GM18868 (cell line): ENCODE measurements at regions not wholly inside any gene's neighbourhood (a gene's known extent, or its start where the extent isn't known, plus 50 kb on each side); places are given as distances from the start of the nearest gene placed in this dataset.
"Not testable (repeated sequence)": the region's sequence is repeated elsewhere in the genome, so short reads cannot be mapped to it uniquely, and the experiment has no call there.

Experiments
- ATAC-seq: cut with Tn5 transposase; IDR thresholded peaks from one replicate; pipeline ENCODE4 v1.9.1; 2021; ENCODE audit warnings: mild to moderate bottlenecking, moderate library complexity; ENCODE audit not compliant: unreplicated experiment

DNA sequence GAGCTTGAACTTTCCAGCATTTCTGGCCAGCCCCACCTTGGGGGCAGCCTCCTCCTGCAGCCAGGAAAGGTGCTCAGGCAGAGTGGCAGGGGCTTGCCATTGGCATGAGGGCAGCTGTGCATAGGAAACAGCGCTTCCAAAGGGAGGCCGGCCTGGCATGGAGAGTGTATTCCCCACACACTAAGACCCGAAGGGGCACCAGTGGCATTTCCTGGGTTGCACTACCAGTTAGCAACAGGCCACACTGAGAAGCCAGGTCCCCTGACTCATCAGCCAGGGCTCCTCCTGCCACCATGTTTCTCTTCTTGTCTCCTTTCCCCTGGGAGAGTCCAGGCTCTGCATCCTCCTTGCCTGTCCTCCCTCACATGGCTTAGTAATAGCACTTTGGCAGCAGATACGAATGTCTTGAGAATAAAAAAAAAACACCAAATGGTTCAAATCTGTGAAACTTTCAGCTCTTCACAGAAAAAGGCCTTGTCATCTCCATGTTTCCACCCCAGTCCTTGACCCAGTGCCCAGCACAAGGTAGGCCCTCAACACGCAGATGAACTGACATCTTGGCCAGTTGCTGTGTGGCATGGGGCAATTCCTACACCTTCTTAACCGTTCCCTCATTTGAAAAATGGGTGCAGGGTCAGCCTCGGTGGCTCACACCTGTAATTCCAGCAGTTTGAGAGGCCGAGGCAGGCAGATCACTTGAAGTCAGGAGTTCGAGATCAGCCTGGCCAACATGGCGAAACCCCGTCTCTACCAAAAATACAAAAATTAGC is 180.4 kb downstream of the SMAD6 start:
- ATAC-seq, result no peak

DNA sequence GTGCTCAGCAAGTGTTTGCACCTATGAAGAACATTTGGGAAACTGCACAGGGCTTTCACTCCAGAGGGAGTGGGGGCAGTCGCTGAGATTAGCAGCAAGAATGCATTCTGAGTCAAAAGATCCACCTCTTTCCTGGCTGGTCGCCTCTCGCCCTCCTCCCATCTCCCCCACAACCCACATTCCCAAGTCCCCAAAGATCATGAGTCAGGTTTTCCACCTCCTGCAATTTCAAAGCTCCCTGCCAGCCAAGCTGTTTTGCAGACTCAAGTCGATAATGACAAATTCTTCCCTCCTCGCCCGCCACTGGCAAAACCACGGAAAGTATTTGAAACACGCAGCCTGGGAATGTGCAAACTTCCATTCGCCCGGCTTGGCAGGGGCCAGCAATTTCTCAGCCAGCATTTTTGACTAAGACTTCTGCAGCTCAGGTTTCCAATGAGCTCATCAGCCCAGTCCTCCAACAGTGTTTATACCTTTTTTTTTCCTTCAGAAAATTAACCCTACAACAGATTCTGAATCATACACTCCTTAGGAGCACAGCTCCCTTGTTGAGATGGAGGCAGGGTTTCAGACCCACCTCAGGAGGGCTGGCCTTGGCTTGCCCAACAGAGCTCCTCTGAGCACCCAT is 181.4 kb downstream of the SMAD6 start:
- ATAC-seq, result no peak

DNA sequence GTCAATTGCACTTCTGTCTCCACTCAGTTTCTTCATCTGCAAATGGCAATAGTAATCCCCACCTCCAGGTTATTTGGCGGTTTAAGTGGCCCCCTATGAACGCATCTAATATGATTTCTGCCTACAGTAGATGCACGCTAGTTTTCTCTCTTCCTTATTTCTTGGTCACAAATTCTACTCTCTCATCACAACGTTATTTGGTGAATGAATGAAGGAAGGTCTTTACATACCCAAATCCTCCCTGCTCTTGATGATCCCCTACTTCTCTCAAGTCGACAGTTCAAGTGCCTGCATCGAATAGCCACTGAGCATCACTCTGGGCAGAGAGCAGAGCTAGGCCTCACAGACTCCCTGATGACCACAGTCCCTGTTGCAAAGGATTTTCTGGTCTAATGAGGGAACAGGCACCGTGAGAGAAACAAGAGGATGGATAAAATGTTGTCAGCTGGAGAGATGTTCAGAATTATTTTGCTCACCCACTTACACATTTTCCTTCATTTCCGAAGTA is 181.2 kb upstream of the SMAD3 start:
- ATAC-seq, result no peak

DNA sequence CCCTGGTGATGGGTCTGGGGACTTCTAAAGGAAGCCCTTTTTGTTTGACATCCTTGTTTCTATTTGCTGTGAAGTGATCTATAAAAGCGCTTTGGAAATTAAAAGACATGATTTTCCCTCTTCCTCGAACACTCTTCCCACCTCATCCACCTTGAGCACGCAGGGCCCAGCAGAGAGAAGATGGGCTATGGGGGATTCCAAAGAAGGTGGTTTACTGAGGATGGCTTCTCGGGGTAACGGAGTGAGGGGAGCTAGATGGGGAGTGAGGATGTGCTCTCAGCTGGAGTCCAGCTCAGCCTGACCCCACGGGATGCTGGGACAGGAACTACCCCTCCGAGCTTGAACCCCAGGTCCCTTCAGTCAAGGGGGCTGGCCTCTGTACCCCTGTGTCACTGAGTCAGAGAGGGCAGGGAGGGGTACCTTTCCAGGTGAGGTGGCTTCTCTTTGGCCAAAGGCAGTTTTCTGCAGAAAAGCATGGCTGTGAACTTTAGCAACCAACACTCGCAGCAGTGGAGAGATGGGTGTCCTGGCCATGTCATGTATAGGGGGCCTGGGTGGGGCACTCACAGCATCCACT is 180.7 kb upstream of the SMAD3 start:
- no peak for ATAC-seq

DNA sequence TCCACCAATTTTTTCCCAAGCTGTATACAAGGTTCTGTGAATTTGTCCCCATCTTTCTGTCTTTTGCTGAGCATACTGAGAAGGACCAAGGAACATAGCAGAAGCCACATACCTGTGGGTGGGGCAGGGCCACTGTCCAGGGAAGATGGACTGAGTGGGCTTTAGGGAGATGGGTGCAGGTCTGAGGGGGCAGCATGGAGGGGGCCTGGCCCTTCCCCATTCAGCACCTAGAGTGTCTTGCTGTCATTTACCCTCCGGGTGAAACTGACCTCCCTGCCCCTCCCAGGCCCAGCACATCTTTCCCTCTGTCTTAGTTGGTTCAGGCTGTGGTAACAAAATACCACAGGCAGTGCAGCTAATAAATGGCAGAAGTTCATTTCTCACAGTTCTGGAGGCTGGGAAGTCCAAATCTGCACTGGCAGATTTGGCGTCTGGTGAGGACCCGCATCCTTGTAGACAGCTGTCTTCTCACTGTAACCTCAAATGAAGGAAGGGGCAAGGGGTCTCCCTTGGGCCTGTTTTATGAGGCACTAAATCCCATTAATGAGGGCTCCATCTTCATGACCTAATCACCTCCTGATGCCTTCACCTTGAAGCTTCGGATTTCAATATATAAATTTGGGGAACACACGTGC is 180.0 kb upstream of the SMAD3 start:
- no peak for ATAC-seq

DNA sequence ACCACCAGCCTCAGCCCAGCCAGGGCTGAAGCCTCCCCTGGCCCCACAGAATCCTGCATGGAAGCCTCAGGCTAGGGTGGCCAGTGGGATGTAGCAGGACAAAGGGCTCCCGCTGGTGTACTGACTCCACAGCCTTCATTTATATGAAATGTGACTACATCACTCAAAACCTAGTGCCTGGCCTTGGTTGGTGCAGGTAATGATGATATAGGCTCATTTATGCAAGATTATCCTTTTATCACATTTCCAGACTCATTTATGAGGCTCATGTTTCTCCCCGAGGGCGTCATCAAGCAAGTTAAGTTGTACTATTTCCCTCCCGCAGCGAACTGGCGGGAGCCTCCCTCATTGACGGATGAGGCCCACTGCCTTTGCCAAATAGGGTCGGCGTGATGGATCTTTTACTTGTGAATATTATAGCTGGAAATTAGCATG is 179.1 kb upstream of the SMAD3 start:
- no peak for ATAC-seq

DNA sequence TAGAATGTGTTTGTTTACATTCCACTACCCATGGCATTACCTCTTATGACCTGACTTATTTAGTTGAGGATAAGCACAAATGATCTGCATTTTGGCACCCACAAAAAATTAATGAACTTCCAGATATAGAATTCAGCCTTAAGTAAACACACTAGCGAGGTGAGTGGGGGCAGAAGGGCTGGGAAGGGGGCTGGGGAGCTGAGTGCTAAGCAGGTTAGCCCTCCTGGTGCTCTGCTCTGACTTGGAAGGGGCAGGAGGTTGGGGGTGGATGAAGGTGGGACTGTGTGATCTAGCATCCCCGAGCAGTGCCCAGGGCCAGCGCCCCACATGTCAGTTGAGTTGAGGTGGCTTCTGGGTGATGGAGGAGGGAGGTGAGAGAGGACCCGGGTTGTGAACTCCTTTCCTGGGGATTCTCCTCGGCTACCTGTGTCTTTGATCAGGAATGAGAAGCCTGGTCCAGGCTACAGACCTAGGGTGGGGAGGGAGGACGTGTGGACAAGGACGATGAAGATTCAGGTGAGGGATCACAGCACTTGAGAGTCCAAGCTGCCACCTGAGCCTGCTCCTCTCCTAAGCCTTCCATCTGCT is 178.6 kb upstream of the SMAD3 start:
- ATAC-seq, result no peak

DNA sequence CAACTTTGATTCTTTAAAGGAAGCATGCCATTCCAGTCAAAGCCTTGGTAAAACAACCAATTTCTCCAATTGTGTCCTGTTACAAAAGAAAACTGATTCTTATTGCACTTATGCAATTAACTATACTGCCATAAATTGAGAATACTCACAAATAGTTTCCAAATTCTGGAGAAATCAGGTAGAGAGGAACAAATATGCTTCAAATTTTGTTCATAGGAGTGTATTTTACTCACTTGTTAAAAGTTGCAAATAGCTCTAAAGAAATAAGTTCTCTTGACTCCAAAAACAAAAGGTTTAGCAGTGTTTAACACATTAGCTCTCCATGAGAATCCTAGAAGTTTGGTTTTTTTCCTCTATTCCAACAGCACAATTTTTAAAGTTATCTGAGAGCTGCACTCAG is 176.1 kb upstream of the SMAD3 start:
- not testable (repeated sequence) for ATAC-seq

DNA sequence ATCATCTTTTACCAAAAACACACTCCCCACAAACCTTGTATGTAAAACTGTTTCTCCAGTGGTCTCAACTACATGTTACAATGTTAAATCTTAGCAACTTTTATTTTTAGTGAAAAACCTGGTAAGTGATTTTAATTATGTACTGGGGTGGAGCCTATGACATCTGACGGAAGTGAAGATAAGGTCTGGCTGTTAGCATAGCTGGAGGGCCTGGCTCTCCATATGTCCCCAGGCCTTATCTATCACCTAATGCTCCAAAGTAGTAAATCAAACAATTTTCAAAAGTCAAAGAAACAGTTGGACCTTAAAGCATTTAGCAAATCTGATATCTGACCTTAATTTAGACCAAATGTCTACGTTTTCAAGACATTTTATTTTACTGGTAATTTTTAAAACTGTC is 173.6 kb upstream of the SMAD3 start:
- no peak for ATAC-seq

DNA sequence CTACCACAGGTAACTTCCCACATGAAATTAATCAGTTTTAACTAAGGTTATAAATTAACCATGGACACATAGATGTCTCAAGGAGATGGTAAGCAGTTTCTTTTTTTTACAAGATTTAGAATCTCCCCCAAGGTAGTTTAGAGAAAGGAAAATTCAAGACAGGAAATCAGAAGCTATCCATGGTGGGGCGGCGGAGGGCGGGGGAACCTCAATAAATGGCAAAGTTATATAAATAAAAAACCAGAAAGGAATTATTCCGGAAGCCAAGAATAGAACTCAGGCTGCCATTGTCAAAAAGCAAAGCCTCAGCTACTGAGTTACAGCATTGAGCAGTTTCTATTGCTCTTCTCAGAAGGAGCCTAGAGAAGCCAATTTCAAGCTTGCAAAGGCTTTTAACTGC is 172.1 kb upstream of the SMAD3 start:
- no peak for ATAC-seq

DNA sequence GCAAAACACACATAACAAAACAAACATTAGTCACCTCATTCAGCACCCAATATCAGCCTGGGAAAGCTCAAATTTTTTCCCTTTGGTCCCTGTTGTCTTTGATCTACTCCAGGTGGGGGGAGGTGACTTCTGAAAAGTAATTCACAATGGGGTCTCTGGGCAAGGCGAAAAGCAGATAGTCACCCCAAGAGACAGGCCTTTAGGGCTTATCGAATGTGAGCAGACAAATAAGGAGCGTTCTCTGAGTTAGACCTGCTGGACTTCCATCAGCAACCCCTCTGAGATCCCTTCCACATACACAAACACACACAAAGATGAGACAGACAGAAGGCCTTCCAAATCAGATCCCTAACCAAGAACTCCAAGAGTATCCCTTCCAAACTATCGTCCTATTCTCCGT is 171.0 kb upstream of the SMAD3 start:
- ATAC-seq, result no peak

DNA sequence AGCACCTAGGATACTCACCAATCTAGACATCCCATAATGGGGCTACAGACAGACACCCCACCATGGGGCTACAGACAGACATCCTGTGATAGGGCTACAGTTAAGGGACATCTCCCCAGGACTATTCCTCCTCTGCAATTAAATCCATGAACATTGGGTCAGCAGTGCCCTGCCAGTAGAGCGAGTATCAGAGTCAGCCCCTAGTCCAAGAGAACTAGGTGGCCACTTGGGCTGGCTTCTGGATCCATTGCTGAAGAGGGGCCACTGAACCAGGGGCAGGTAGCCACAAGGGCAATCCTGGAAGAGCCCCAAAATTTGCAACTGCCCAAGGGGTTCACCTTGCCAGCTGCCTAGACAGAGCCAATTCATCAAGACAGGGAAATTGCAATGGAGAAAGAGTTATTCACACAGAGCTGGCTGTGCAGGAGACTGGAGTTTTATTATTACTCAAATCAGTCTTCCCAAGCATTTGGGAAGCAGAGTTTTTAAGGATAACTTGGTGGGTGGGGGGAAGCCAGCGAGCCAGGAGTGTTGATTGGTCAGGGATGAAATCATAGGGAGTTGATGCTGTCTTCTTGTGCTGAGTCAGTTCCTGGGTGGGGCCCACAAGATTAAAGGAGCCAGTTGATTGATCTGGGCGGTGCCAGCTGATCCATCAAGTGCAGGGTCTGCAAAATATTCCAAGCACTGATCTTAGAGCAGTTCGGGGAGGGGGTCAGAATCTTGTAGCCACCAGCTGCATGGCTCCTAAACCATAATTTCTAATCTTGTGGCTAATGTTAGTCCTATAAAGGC is 170.2 kb upstream of the SMAD3 start:
- ATAC-seq, result no peak

DNA sequence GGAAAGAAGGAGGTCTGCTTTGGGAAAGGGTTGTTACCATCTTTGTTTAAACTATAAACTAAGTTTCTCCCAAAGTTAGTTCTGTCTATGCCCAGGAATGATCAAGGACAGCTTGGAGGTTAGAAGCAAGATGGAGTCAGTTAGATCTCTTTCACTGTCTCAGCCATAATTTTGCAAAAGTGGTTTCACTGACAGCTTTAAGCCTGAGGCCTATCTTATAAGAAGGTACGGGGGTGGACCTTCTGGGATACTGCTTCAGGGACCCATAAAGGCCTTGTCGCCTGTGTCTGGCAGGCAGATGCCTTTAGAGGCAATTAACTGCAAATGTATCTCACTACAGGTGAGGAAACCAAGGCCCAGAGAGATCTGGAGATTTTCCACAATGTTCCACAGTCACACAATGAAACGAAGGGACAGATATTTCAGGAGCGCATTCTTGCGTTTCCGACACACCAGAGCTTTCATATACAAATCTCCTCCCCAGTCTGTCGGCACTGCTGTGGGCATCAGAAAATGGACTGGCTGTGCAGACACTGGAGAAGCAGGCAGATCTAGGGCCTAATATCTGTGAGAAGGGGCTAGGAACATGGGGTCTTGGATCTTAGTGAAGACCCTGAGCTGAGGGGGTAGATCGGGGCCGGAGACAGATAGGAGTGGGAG is 169.5 kb upstream of the SMAD3 start:
- no peak for ATAC-seq

DNA sequence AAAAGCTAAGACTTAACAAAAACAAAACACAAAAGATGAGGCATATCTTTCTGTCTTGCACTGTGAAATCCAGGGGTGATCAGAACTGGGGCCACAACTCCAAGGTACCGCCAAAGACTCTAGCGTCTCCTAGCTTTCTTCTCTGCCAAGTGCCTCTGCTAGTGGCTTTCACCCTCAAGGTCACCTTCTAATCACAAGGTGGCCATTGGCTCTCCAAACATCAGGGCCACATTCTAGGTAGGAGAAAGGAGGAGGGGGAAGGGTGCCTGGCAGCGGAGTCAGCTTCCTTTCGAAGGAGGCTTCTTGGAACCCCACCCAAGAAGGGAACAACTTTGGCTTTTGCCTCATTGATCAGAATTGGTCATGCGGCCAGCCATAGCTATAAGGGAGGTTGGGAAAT is 168.8 kb upstream of the SMAD3 start:
- no peak for ATAC-seq

DNA sequence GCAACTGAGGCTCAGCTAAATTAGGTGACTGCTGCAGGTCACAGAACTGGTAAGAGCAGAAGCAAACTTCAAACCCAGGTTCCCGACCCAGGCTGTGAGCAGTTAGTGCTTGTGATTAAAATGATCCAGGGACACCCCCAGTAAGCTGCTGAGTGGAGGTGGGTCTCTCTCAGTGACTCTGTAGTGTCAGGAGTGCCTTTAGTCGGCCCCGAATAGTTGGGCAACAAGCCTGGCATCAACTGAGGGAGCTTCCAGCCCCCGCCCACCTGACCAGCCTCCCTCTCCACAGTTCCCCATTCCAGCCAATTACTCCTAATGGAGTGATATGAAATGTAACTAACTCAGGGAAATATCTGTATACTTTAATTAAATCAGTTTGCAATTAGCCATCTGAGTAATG is 168.0 kb upstream of the SMAD3 start:
- ATAC-seq, result no peak

DNA sequence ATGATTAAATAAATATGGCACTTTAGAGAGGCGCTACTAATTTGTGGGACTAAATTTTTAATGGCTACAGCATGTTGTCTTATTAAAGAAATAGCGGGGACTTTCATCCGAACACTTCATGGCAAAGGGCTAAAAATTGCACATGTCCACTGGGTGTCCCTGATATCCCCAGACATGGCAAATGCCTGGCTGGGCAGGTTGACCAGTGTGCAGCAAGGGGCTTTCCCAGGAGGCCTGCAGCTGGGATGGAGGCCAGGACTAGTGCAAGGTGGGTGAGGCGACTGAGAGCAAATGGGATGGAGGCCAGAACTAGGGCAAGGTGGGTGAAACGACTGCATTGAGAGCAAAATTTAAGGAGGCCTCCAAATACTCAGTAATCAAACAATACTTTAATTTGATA is 167.4 kb upstream of the SMAD3 start:
- ATAC-seq, result no peak

DNA sequence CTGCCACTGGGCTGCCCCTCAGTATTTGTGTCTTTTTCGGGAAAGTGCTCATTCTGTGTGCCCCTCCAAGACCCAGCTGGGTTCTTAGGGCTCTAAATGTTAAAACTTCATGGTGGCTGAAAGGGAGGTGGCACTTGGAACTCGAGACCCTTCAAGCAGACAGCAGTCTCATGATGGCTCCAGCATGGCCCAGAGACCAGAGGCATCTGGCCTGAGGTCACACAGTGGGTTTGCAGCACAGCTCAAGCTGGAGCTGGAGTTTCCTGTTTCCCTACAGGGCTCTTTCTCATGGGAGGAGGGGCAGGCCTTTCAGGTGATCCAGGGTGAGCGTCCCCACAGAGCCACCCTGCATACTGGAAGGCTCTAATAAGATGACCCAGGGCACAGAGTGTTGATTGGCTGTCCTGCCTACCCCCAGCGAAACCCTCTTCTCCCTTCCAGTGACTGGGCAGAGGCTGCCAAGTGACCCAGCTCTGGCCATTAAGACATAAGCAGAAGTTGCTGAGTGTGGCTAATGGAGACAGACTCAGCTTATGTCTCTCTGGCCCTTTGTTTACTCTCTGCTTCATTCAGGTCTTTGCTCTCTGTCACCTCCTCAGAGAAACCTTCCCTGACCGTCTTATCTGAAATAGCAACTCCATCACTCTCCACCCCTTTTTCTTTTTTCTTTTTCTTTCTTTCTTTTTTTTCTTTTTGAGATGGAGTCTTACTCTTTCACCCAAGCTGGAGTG is 166.6 kb upstream of the SMAD3 start:
- ATAC-seq, result no peak

DNA sequence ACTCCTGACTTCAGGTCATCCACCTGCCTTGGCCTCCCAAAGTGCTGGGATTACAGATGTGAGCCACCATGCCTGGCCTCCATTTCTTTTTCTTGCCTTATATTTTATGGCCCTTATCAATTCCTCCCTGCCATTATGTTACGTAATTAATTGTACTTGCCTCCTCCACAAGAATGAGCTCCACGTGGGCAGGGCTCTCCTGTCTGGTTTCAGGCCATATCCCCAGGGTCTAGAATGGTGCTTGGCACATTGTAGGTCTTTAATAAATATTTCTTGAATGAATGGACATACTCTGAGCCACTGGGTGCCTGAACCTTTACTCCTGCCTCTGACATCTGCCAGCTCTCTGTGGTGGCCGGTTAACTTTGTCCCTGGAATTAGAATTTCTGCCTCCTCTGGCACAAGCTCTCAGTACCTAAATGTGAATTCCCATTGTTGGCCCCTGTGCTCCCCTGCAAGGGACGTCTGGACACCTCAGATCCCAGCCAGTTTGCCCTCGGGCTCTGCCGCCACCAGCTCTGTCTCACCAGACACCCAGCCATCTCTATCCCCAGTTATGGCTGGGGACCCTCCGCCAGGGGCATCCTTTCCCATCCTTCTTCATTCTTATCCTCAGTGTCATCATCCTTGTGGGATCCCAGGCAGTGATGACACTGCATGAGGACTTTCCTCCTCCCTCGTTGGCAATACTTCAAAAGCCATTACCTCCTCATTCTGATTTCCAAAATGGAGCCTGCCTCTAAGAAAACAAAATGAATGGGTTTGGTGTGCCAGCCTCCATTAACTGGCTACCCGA is 165.6 kb upstream of the SMAD3 start:
- no peak for ATAC-seq
